ENCODE measurements at regions not wholly inside any gene's neighbourhood (a gene's known extent, or its start where the extent isn't known, plus 50 kb on each side); places are given as distances from the start of the nearest gene placed in this dataset.

DNA sequence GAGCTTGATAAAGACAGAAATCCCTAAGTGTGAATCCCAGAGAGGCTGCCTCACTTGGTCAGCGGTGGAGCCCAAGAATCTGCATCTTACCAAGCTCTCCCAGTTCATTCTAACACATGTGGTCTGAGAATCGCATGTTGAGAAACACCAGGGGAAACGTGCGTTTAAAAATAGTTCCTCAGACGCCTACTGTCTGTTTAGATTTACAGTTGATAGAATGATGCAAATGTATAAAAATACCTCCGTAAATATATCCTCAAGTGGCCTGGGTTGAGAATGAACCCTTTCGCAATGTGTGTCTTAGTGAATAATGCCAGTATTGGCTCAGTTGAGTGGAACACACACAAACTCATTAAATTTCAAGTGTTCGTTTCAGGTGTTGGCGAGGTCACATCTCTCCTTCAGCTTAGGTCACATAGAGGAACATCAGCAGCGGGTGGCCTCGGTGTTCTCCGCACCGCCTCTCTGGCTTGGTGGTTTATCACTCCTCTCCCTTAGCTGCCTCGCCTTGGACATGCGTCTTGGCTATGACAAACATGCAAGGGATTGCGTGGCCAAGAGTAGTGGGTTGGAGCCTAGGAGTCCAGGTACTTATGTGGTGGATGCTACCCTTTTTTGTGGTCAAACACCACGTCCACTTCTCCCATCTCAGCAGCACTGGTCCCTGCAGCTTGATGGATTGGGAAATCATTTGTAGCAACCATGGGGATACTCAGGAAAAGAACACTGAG is 117.6 kb upstream of the SPATA13 start:
- no peak for ATAC-seq
- Histone ChIP-seq H3K4me3 (no peak overlapping the region), H3K4me1 (peaks cover 0 to 29% (median 7%) of the 10 kb centered on the region in 3 donors), H3K9me3 (peaks cover 0 to 11% (median 0%) of the 10 kb centered on the region in 3 donors), H3K27ac (no peak overlapping the region), H3K27me3 (no peaks in the 10 kb centered on the region), H3K36me3 (no peaks in the 10 kb centered on the region)
- TF ChIP-seq, protein P1, sequence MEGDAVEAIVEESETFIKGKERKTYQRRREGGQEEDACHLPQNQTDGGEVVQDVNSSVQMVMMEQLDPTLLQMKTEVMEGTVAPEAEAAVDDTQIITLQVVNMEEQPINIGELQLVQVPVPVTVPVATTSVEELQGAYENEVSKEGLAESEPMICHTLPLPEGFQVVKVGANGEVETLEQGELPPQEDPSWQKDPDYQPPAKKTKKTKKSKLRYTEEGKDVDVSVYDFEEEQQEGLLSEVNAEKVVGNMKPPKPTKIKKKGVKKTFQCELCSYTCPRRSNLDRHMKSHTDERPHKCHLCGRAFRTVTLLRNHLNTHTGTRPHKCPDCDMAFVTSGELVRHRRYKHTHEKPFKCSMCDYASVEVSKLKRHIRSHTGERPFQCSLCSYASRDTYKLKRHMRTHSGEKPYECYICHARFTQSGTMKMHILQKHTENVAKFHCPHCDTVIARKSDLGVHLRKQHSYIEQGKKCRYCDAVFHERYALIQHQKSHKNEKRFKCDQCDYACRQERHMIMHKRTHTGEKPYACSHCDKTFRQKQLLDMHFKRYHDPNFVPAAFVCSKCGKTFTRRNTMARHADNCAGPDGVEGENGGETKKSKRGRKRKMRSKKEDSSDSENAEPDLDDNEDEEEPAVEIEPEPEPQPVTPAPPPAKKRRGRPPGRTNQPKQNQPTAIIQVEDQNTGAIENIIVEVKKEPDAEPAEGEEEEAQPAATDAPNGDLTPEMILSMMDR (IDR thresholded peaks at IDR 0.05) = no peak
- TF ChIP-seq POLR2A (IDR thresholded peaks at IDR 0.05) = no peak
- no peak for TF ChIP-seq EP300 (IDR thresholded peaks at IDR 0.05)
- TF ChIP-seq POLR2AphosphoS5 (IDR thresholded peaks at IDR 0.05) = no peak
- 75% methylated on average over 13 to 16 of the region's 17 CpGs for WGBS, 2 donors (ENCODE audit: low coverage in 1 of 2)

- Histone ChIP-seq H3K4me1 (peaks cover 0 to 29% (median 4%) of the 10 kb centered on the region in 3 donors), H3K9me3 (peaks cover 0 to 11% (median 0%) of the 10 kb centered on the region in 3 donors), H3K27ac (peak overlapping the region in 2 of 4 donors; percentile 46), H3K4me3 (no peak overlapping the region), H3K36me3 (no peaks in the 10 kb centered on the region), H3K27me3 (no peaks in the 10 kb centered on the region)
- ATAC-seq = no peak
- WGBS, 2 donors (ENCODE audit: low coverage in 1 of 2) = 67 to 72% methylated on average over 5 to 7 of the region's 9 CpGs
- no peak for TF ChIP-seq POLR2AphosphoS5 (IDR thresholded peaks at IDR 0.05)
- TF ChIP-seq, protein P1 (IDR thresholded peaks at IDR 0.05) = no peak
- no peak for TF ChIP-seq EP300 (IDR thresholded peaks at IDR 0.05)
- TF ChIP-seq POLR2A (IDR thresholded peaks at IDR 0.05) = no peak
Measured at GRCh38 chr13:24043590-24044350, 116.8 kb upstream of the SPATA13 start.

- 55 to 71% methylated on average over 3 of the region's 4 CpGs for WGBS, 2 donors (ENCODE audit: low coverage in 1 of 2)
- Histone ChIP-seq H3K4me1 (peaks cover 0 to 35% (median 4%) of the 10 kb centered on the region in 3 donors), H3K4me3 (no peak overlapping the region), H3K9me3 (peaks cover 0 to 11% (median 0%) of the 10 kb centered on the region in 3 donors), H3K36me3 (no peaks in the 10 kb centered on the region), H3K27ac (no peak overlapping the region), H3K27me3 (no peaks in the 10 kb centered on the region)
- no peak for ATAC-seq
- TF ChIP-seq POLR2A (IDR thresholded peaks at IDR 0.05) (no peak), POLR2AphosphoS5 (IDR thresholded peaks at IDR 0.05) (no peak), EP300 (IDR thresholded peaks at IDR 0.05) (no peak)
- TF ChIP-seq, protein P1 (IDR thresholded peaks at IDR 0.05) = no peak
Measured at GRCh38 chr13:24045597-24045996, 114.9 kb upstream of the SPATA13 start.

DNA sequence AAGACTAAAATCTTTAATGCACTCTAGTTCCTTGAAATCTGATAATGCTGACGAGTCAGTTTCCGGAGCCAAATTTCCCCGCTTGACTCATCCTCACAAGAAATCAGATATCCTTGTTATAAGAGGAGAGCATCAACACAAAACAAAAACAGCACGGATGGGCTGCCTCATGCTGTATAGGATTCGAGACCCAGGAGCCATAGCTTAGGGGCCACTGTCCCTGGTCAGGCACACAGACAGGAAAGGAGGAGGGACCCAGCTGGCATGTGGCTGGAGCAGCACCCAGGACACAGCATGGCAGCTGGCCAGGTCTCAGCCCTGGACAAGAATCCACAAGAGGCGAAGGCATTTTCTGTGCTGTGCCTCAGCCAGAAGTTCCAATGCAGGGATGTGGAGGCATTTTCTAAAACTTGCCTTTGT is 110.2 kb upstream of the SPATA13 start:
- WGBS, 2 donors (ENCODE audit: low coverage in 1 of 2) = 39 to 57% methylated on average over 3 to 5 of the region's 6 CpGs
- H3K27me3 ChIP-seq = no peaks in the 10 kb centered on the region
- H3K4me3 ChIP-seq = no peak overlapping the region
- peak overlapping the region in 3 of 4 donors; percentile 15 to 66 (median 16) for H3K27ac ChIP-seq
- H3K36me3 ChIP-seq = no peaks in the 10 kb centered on the region
- ATAC-seq = no peak
- peaks cover 4 to 43% (median 26%) of the 10 kb centered on the region in 3 donors for H3K4me1 ChIP-seq
- no peak for TF ChIP-seq POLR2A (IDR thresholded peaks at IDR 0.05)
- no peak for TF ChIP-seq EP300 (IDR thresholded peaks at IDR 0.05)
- TF ChIP-seq POLR2AphosphoS5 (IDR thresholded peaks at IDR 0.05) = no peak
- TF ChIP-seq, protein P1 (IDR thresholded peaks at IDR 0.05) = no peak
- peaks cover 0 to 11% (median 0%) of the 10 kb centered on the region in 3 donors for H3K9me3 ChIP-seq
